Activated CD8-positive, alpha-beta memory T cell treated with anti-CD3 and anti-CD28 coated beads, Interleukin-2, amount 50 U/mL, for 4 hours (primary cell): ENCODE measurements at regions not wholly inside any gene's neighbourhood (a gene's known extent, or its start where the extent isn't known, plus 50 kb on each side); places are given as distances from the start of the nearest gene placed in this dataset.
"Not testable (repeated sequence)": the region's sequence is repeated elsewhere in the genome, so short reads cannot be mapped to it uniquely, and the experiment has no call there.

Source experiments
- DNase-seq: peaks from one replicate; pipeline ENCODE4 v3.0.0-alpha.2; 2020

- DNase-seq: not testable (repeated sequence)
Measured at GRCh38 chr4:49229243-49229642, 243.2 kb downstream of the CWH43 start.

GRCh38 chr4:49229713-49230112, 243.6 kb downstream of the CWH43 start:
- DNase-seq: not testable (repeated sequence)

GRCh38 chr4:49233346-49233745, 247.3 kb downstream of the CWH43 start:
- DNase-seq: not testable (repeated sequence)

- DNase-seq: not testable (repeated sequence)
Measured at GRCh38 chr4:49233749-49234148, 247.7 kb downstream of the CWH43 start.

GRCh38 chr4:49234382-49234781, 248.3 kb downstream of the CWH43 start:
- DNase-seq: not testable (repeated sequence)

GRCh38 chr4:49235413-49236160, 249.5 kb downstream of the CWH43 start:
- not testable (repeated sequence) for DNase-seq

- not testable (repeated sequence) for DNase-seq
Measured at GRCh38 chr4:49236474-49236873, 250.4 kb downstream of the CWH43 start.

- not testable (repeated sequence) for DNase-seq
Measured at GRCh38 chr4:49241295-49241694, 255.2 kb downstream of the CWH43 start.

- not testable (repeated sequence) for DNase-seq
Measured at GRCh38 chr4:49262786-49263185, 276.7 kb downstream of the CWH43 start.

GRCh38 chr4:49270435-49270834, 284.4 kb downstream of the CWH43 start:
- not testable (repeated sequence) for DNase-seq

GRCh38 chr4:49270912-49271311, 284.8 kb downstream of the CWH43 start:
- DNase-seq: not testable (repeated sequence)

- not testable (repeated sequence) for DNase-seq
Measured at GRCh38 chr4:49285905-49286304, 299.8 kb downstream of the CWH43 start.

- DNase-seq: not testable (repeated sequence)
Measured at GRCh38 chr4:49286926-49287745, 301.1 kb downstream of the CWH43 start.

- DNase-seq: not testable (repeated sequence)
Measured at GRCh38 chr4:49287893-49288292, 301.8 kb downstream of the CWH43 start.

- not testable (repeated sequence) for DNase-seq
Measured at GRCh38 chr4:49288796-49289195, 302.7 kb downstream of the CWH43 start.

- DNase-seq: not testable (repeated sequence)
Measured at GRCh38 chr4:49314815-49315214, 328.7 kb downstream of the CWH43 start.

- DNase-seq: not testable (repeated sequence)
Measured at GRCh38 chr4:49320725-49321410, 334.8 kb downstream of the CWH43 start.

GRCh38 chr4:49321511-49322300, 335.6 kb downstream of the CWH43 start:
- not testable (repeated sequence) for DNase-seq

GRCh38 chr4:49322610-49323572, 336.8 kb downstream of the CWH43 start:
- DNase-seq: not testable (repeated sequence)

GRCh38 chr4:49323573-49323940, 337.5 kb downstream of the CWH43 start:
- not testable (repeated sequence) for DNase-seq
